ENCODE measurements at regions not wholly inside any gene's neighbourhood (a gene's known extent, or its start where the extent isn't known, plus 50 kb on each side); places are given as distances from the start of the nearest gene placed in this dataset.
"Not testable (repeated sequence)": the region's sequence is repeated elsewhere in the genome, so short reads cannot be mapped to it uniquely, and the experiment has no call there.

- FAIRE-seq = no peak
- DNase-seq (ENCODE audit: low spot score) = no peak
These were observed 350.5 kb downstream of the CDC5L start for GRCh38 chr6:44737829-44738528.

GRCh38 chr6:44738601-44739146 is 351.2 kb downstream of the CDC5L start:
- FAIRE-seq (no peak), DNase-seq (ENCODE audit: low spot score) (no peak)

GRCh38 chr6:44739181-44739580 is 351.7 kb downstream of the CDC5L start:
- DNase-seq (ENCODE audit: low spot score) = no peak
- no peak for FAIRE-seq

GRCh38 chr6:44740566-44741120 is 353.1 kb downstream of the CDC5L start:
- DNase-seq (ENCODE audit: low spot score) (no peak), FAIRE-seq (no peak)

- DNase-seq (ENCODE audit: low spot score) (no peak), FAIRE-seq (no peak)
These were observed 354.7 kb downstream of the CDC5L start for GRCh38 chr6:44742201-44742600.

- FAIRE-seq (no peak), DNase-seq (ENCODE audit: low spot score) (no peak)
These were observed 355.4 kb downstream of the CDC5L start for GRCh38 chr6:44742828-44743372.

GRCh38 chr6:44760116-44760515 is 372.6 kb downstream of the CDC5L start:
- not testable (repeated sequence) for FAIRE-seq; DNase-seq (ENCODE audit: low spot score)

- DNase-seq (ENCODE audit: low spot score) (no peak), FAIRE-seq (no peak)
These were observed 373.5 kb downstream of the CDC5L start for GRCh38 chr6:44761046-44761445.

GRCh38 chr6:44762496-44762895 is 375.0 kb downstream of the CDC5L start:
- DNase-seq (ENCODE audit: low spot score) = no peak
- no peak for FAIRE-seq

GRCh38 chr6:44771647-44772415 is 384.3 kb downstream of the CDC5L start:
- no peak for FAIRE-seq

GRCh38 chr6:44772838-44773237 is 385.3 kb downstream of the CDC5L start:
- FAIRE-seq = no peak
- no peak for DNase-seq (ENCODE audit: low spot score)

More at GRCh38 chr6:44771647-44772415, 384.3 kb downstream of the CDC5L start:
- DNase-seq (ENCODE audit: low spot score) = no peak

- DNase-seq (ENCODE audit: low spot score) = no peak
- FAIRE-seq = no peak
These were observed 387.6 kb downstream of the CDC5L start for GRCh38 chr6:44775121-44775520.

GRCh38 chr6:44776344-44776743 is 388.8 kb downstream of the CDC5L start:
- no peak for DNase-seq (ENCODE audit: low spot score)
- FAIRE-seq = no peak

GRCh38 chr6:44778513-44778912 is 391.0 kb downstream of the CDC5L start:
- FAIRE-seq (no peak), DNase-seq (ENCODE audit: low spot score) (no peak)
